ENCODE measurements at regions not wholly inside any gene's neighbourhood (a gene's known extent, or its start where the extent isn't known, plus 50 kb on each side); places are given as distances from the start of the nearest gene placed in this dataset.

DNA sequence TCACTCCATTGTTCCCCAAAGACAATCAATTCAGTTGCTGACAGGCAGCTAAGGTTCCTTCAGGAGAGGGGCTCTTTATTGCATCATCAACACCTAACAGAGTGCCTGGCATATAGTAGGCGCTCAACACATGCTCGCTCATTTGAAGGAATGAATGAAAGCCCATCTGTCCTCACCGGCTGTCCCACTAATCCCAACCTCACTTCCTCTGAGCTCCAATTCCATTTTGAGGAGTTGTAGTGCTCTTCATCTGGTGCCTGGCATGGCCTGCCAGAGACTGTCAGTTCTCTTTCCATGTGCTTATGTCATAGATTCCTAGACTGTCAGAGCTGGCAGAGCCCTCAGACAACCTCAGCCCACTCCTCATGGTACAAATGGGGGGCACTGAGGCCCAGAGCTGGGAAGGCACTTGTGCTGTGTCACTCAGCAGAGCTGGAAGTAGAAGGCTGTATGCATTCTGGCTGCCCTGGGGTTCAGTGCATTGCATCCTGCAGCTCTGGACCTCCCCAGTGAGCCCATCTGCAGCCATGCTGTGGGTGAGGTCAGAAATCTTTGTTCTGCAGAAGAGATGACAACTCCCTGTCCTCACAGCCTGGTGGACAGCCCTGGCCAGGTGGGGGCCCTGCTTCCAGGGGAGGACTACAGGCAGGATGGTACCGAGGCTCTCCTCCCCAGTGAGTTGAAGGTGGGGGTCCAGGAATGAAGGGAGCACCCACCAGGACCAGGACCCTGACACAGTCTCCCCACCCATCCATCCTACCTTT, 134.9 kb upstream of the PJA1 start:
- POLR2A ChIA-PET = no interaction called here
- H3K4me3 ChIP-seq (ENCODE audit: low read depth, low read length) = no peak overlapping the region

GRCh38 chrX:69299285-69299684, 134.0 kb upstream of the PJA1 start:
- Histone ChIP-seq H3K4me3 (ENCODE audit: low read depth, low read length) (no peak overlapping the region), H3K36me3 (ENCODE audit: control insufficient read depth, insufficient read depth, low read length) (no peaks in the 10 kb centered on the region), H3K27me3 (ENCODE audit: control insufficient read depth, insufficient read depth, low read length) (no peaks in the 10 kb centered on the region)
- no peak for DNase-seq (ENCODE audit: low read depth)
- no peak for TF ChIP-seq CTCF (IDR thresholded peaks at IDR 0.05; ENCODE audit: insufficient read depth, low read depth, low read length)
- ChIA-PET CTCF (no interaction called here), POLR2A (no interaction called here)

More for the DNA sequence above, 134.9 kb upstream of the PJA1 start:
- no peak for DNase-seq (ENCODE audit: low read depth)
- CTCF ChIA-PET = interaction anchor here (0.6 kb wide), 1 partner anchor 526 kb away, joined by 3 read pairs; no protein-coding TSS in a partner anchor
- H3K36me3 ChIP-seq (ENCODE audit: control insufficient read depth, insufficient read depth, low read length) = no peaks in the 10 kb centered on the region
- no peak for TF ChIP-seq CTCF (IDR thresholded peaks at IDR 0.05; ENCODE audit: insufficient read depth, low read depth, low read length)
- H3K27me3 ChIP-seq (ENCODE audit: control insufficient read depth, insufficient read depth, low read length) = no peaks in the 10 kb centered on the region

GRCh38 chrX:69298466-69299140, 133.3 kb upstream of the PJA1 start:
- ChIA-PET CTCF (no interaction called here), POLR2A (no interaction called here)
- Histone ChIP-seq H3K4me3 (ENCODE audit: low read depth, low read length) (no peak overlapping the region), H3K27me3 (ENCODE audit: control insufficient read depth, insufficient read depth, low read length) (no peaks in the 10 kb centered on the region), H3K36me3 (ENCODE audit: control insufficient read depth, insufficient read depth, low read length) (no peaks in the 10 kb centered on the region)
- DNase-seq (ENCODE audit: low read depth) = no peak
- no peak for TF ChIP-seq CTCF (IDR thresholded peaks at IDR 0.05; ENCODE audit: insufficient read depth, low read depth, low read length)

GRCh38 chrX:69297506-69297905, 132.3 kb upstream of the PJA1 start:
- no peak for TF ChIP-seq CTCF (IDR thresholded peaks at IDR 0.05; ENCODE audit: insufficient read depth, low read depth, low read length)
- CTCF ChIA-PET = no interaction called here
- POLR2A ChIA-PET = no interaction called here
- no peaks in the 10 kb centered on the region for H3K36me3 ChIP-seq (ENCODE audit: control insufficient read depth, insufficient read depth, low read length)
- H3K27me3 ChIP-seq (ENCODE audit: control insufficient read depth, insufficient read depth, low read length) = no peaks in the 10 kb centered on the region
- DNase-seq (ENCODE audit: low read depth) = no peak
- H3K4me3 ChIP-seq (ENCODE audit: low read depth, low read length) = no peak overlapping the region

DNA sequence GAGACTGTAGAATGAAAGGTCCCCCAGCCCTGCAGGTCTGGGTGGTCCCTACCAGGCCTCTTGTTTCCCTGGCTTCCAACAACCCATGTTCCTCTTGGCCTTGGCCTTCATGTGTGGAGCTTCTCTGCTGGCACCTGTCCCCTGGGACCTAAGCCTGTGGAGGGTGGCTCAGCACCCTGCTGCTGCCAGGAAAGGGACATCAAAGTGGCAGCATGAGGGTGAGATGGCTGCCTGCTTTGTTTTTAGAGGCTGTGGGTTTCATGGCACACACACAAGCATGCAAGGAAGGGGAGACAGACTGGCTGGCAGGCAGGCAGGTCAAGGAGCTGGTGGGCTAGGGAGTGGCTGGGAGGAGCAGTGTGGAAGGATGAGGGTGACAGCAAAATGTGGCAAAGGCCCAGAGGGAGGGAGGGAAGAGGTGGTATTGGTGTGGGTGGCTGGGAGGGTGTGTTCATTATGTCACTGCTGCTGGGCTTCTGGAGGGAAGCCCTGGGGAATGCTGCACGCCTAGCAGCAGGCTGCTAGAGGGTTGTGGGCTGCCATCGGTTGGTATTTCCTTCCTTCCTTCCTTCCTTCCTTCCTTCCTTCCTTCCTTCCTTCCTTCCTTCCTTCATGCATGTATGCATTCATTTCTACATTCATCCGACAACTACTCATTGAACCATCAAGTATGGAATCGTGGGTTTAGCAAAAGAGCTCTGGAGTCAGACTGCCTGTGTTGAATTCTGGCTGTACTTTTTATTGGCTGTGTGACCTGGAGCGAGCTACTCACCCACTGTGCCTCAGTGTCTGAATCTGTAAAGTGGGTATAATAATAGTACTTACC, 128.7 kb upstream of the PJA1 start:
- no peaks in the 10 kb centered on the region for H3K27me3 ChIP-seq (ENCODE audit: control insufficient read depth, insufficient read depth, low read length)
- no peak for DNase-seq (ENCODE audit: low read depth)
- CTCF ChIA-PET = interaction anchor here (1.9 kb wide), 1 partner anchor 7 kb away, joined by 5 read pairs; no protein-coding TSS in a partner anchor
- TF ChIP-seq CTCF (IDR thresholded peaks at IDR 0.05; ENCODE audit: insufficient read depth, low read depth, low read length) = no peak
- POLR2A ChIA-PET = no interaction called here
- H3K36me3 ChIP-seq (ENCODE audit: control insufficient read depth, insufficient read depth, low read length) = no peaks in the 10 kb centered on the region
- H3K4me3 ChIP-seq (ENCODE audit: low read depth, low read length) = no peak overlapping the region

Data from BJ (cell line).